Vagina (tissue), 2 donors: ENCODE measurements at regions not wholly inside any gene's neighbourhood (a gene's known extent, or its start where the extent isn't known, plus 50 kb on each side); places are given as distances from the start of the nearest gene placed in this dataset.

Experiments
- CTCF ChIP-seq, 3 experiments: fragments of 450-650 bp in 2 of 3; fragments of 200-600 bp in 1 of 3; sonication (generic) in 1 of 3; IDR thresholded peaks; one replicate each; pipeline ENCODE4 v1.5.1; 2017 to 2019; ENCODE audit warnings: antibody characterized with exemption in 3 of 3, mild to moderate bottlenecking in 2 of 3, moderate library complexity in 2 of 3
- POLR2AphosphoS5 ChIP-seq, 2 donors: sonication (generic); formaldehyde crosslinking; IDR thresholded peaks; one replicate each; pipeline ENCODE4 v1.9.0; 2017; ENCODE audit warnings: antibody characterized with exemption in 2 of 2, mild to moderate bottlenecking in 2 of 2, low read depth in 1 of 2; ENCODE audit not compliant: insufficient read depth in 1 of 2

GRCh38 chr3:181383760-181384159 is 328.0 kb upstream of the SOX2 start:
- TF ChIP-seq POLR2AphosphoS5 (IDR thresholded peaks at IDR 0.05; ENCODE audit: insufficient read depth in 1 of 2, low read depth in 1 of 2) (no peak), CTCF (IDR thresholded peaks at IDR 0.05) (no peak)
